ENCODE measurements at regions not wholly inside any gene's neighbourhood (a gene's known extent, or its start where the extent isn't known, plus 50 kb on each side); places are given as distances from the start of the nearest gene placed in this dataset.

GRCh38 chr4:100016191-100016590, 66.1 kb upstream of the H2AZ1 start:
- dilution Hi-C loops (cut with MboI; ENCODE audit: extremely low pct_ligation_motif_present, low sequenced_read_pairs) (no loop called here), intact Hi-C loops (cut with micrococcal nuclease) (no loop called here)
- FAIRE-seq = no peak
- ChIA-PET POLR2A (no interaction called here), CTCF (interaction anchor here (1.1 kb wide), 1 partner anchor 8 kb away, joined by 3 read pairs; no protein-coding TSS in a partner anchor)
- Histone ChIP-seq H3K4me1 (ENCODE audit: control insufficient read depth, extremely low read depth, insufficient read depth, low read length) (no peaks in the 10 kb centered on the region), H3K27me3 (ENCODE audit: control insufficient read depth in 2 of 2, insufficient read depth in 2 of 2, low read length in 2 of 2) (no peaks in the 10 kb centered on the region), H2AFZ (ENCODE audit: low read depth, low read length) (no peak overlapping the region), H3K4me2 (ENCODE audit: insufficient read depth, low read length) (no peak overlapping the region), H3K27ac (ENCODE audit: insufficient read depth, low read depth, low read length) (no peak overlapping the region), H3K79me2 (ENCODE audit: control insufficient read depth, insufficient read depth, low read length) (no peaks in the 10 kb centered on the region), H3K9me1 (replicated peaks; ENCODE audit: control insufficient read depth, extremely low read depth, insufficient read depth, low read length) (no peaks in the 10 kb centered on the region), H3K9me3 (replicated peaks; ENCODE audit: control insufficient read depth, insufficient read depth, low read length) (no peaks in the 10 kb centered on the region), H3K4me3 (replicated peaks in 1 of 3; ENCODE audit: insufficient read depth in 1 of 3, low read depth in 1 of 3, low read length in 3 of 3) (no peak overlapping the region), H3K9ac (replicated peaks; ENCODE audit: extremely low read depth, insufficient read depth, low read length) (no peak overlapping the region), H4K20me1 (replicated peaks; ENCODE audit: control insufficient read depth, extremely low read depth, insufficient read depth, low read length) (no peaks in the 10 kb centered on the region), H3K36me3 (ENCODE audit: control insufficient read depth in 2 of 2, extremely low read depth in 1 of 2, insufficient read depth in 2 of 2, low read length in 2 of 2) (no peaks in the 10 kb centered on the region)
- DNase-seq (ENCODE audit: low read depth, low spot score) = no peak
- no peak for TF ChIP-seq JUN (IDR thresholded peaks at IDR 0.05; ENCODE audit: borderline replicate concordance, insufficient read depth, insufficient read length, low read depth)
- no peak for TF ChIP-seq POLR2A (IDR thresholded peaks at IDR 0.05; ENCODE audit: low read depth, low read length)
- no peak for TF ChIP-seq CTCF (IDR thresholded peaks at IDR 0.05; ENCODE audit: extremely low read depth in 1 of 2, insufficient read depth in 1 of 2, low read depth in 1 of 2, low read length in 2 of 2)
- TF ChIP-seq EZH2 (IDR thresholded peaks at IDR 0.05; ENCODE audit: borderline replicate concordance, low read depth, low read length, severe bottlenecking) = no peak
- no peak for TF ChIP-seq FOS (IDR thresholded peaks at IDR 0.05; ENCODE audit: borderline replicate concordance, insufficient read depth, low read length)
- TF ChIP-seq MYC (IDR thresholded peaks at IDR 0.05; ENCODE audit: low read depth, low read length) = no peak
- TF ChIP-seq MAX (IDR thresholded peaks at IDR 0.05; ENCODE audit: insufficient read depth, insufficient read length) = no peak
- no peak for TF ChIP-seq POLR2AphosphoS5 (IDR thresholded peaks at IDR 0.05; ENCODE audit: insufficient read depth, low read depth, low read length)
- TF ChIP-seq GATA2 (IDR thresholded peaks at IDR 0.05; ENCODE audit: insufficient read depth, insufficient read length, low read depth, low read length) = no peak
- no TSS peak for BruUV-seq (replicated peaks)
